Skeletal muscle satellite cell (primary cell): ENCODE measurements at regions not wholly inside any gene's neighbourhood (a gene's known extent, or its start where the extent isn't known, plus 50 kb on each side); places are given as distances from the start of the nearest gene placed in this dataset.
A peak's percentile ranks its signal among the peaks of the same experiment; 100 is the strongest.

Source experiments
- H3K27me3 ChIP-seq: 2 replicates; pipeline ENCODE4 v1.7.0; 2013; ENCODE audit warnings: low read length; ENCODE audit not compliant: control insufficient read depth, insufficient read depth
- H3K36me3 ChIP-seq: 2 replicates; pipeline ENCODE4 v1.7.0; 2013; ENCODE audit warnings: mild to moderate bottlenecking, control low read depth, low read length; ENCODE audit not compliant: insufficient read depth
- H3K4me1 ChIP-seq: 2 replicates; pipeline ENCODE4 v1.7.0; 2013; ENCODE audit warnings: low read length; ENCODE audit not compliant: control insufficient read depth, insufficient read depth
- H3K4me2 ChIP-seq: 2 replicates; pipeline ENCODE4 v1.7.0; 2013; ENCODE audit warnings: mild to moderate bottlenecking, low read length
- H3K4me3 ChIP-seq: 2 replicates; pipeline ENCODE4 v1.7.0; 2013; ENCODE audit warnings: low read length
- H3K9ac ChIP-seq: 2 replicates; pipeline ENCODE4 v1.7.0; 2013; ENCODE audit warnings: mild to moderate bottlenecking, low read depth, low read length, moderate library complexity
- H3K9me3 ChIP-seq: replicated peaks from 2 replicates; pipeline ENCODE4 v1.7.0; 2013; ENCODE audit warnings: mild to moderate bottlenecking, control low read depth, low read length

DNA sequence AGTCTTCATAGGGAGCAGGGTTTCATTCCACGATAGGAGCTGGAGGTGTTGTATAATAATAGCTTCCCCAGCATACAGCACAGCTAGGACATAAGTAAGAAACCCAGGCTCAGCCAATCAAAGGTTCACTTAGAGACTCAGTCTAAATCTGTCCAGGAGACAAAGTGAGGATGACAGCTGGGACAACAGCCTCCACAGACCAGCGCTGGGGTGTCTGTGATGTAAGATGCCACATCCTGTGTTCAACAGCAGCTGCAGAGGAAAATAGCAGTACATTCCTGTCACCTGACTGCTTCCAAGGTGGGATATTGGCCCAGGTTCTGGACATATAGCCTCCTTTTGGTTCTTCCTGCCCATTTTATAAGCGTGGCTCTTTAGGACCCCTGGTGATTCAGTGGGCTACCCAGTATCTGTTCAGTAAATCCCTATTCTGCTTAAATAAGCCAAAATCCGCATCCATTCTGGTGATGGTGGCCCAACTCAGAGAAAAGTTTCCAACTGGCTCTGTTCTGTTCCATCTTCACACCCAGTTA is 176.8 kb upstream of the SYT6 start:
- Histone ChIP-seq H3K27me3 (peaks cover 19% of the 10 kb centered on the region), H3K4me2 (peak overlapping the region; percentile 16), H3K9me3 (no peaks in the 10 kb centered on the region), H3K4me3 (no peak overlapping the region), H3K4me1 (peaks cover 14% of the 10 kb centered on the region), H3K36me3 (no peaks in the 10 kb centered on the region), H3K9ac (peak overlapping the region; percentile 68)

DNA sequence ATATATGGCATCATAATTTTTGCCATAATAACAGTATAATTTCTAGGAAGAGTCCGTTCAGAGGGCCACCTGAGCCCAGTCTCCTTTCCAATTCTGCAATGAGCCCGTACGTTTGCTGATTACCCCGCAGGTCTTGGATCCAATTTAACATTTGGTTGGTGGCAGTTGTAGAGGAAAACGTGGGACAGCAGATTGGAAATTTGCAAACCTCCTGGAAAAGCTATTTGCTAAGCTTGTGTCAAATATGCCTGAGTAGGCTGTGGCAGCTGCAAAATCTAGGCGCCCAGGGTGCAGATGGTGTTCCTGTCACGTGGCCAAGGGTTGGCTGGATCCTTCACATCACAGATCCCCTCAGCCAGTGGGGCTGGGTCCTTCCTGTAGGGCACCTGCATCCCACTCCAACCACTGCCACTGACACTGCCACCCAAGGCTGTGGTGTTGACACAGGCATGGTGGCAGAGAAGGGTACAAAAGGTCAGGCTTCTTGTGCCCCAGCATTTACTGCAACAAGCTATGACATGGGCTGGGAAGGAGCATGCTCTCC is 174.8 kb upstream of the SYT6 start:
- H3K4me1 ChIP-seq: peaks cover 14% of the 10 kb centered on the region
- H3K36me3 ChIP-seq: no peaks in the 10 kb centered on the region
- H3K9me3 ChIP-seq: no peaks in the 10 kb centered on the region
- no peak overlapping the region for H3K9ac ChIP-seq
- no peak overlapping the region for H3K4me2 ChIP-seq
- H3K27me3 ChIP-seq: peaks cover 13% of the 10 kb centered on the region
- no peak overlapping the region for H3K4me3 ChIP-seq

DNA sequence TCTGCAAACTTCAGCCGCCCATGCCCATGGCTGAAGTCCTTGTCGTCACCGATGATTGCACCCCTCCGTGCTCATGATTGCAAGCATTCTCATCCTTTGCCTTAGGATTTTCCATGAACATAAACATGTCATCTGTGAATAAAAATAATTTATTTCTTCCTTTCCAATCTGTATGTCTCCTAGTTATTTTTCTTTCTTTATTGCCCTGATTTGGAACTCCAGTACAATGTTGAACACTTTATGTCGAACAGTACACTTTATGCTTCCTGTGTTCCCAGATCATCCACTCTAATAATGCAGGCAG is 170.9 kb upstream of the SYT6 start:
- Histone ChIP-seq H3K27me3 (no peaks in the 10 kb centered on the region), H3K9ac (no peak overlapping the region), H3K36me3 (no peaks in the 10 kb centered on the region), H3K4me1 (peaks cover 26% of the 10 kb centered on the region), H3K4me2 (no peak overlapping the region), H3K4me3 (no peak overlapping the region), H3K9me3 (no peaks in the 10 kb centered on the region)

DNA sequence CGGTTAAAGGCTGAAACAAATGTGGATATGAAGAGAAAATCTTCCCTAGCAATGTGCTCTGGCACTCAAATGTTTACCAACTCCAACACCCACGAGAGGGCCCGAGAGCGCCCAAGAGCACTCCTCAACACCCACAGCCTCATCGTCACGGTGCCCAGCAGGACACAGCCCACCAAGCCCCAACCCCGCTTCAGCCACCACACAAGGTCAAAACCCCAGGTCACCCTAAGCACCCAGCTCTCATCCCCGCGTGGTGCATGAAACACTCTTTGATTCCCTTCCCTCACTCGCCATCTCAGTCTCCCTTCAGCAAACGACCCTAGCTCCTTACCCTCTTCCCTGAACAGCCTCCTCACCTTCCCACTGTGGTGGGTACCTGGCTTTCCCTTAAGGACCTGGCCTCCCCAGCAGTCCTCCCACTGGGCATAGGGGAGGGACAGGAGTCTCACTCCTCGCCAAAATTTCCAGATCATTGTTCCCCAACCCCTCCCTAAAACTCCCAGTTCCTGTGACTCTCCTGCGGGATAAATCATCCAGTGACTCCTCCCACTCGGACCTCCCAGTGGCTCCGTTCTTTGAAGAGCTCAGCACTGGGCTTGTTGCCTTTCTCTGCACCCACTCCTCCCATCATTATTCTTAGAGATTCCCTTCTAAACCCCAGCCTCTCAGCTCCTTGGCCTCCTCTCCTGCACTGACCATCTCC is 170.4 kb upstream of the SYT6 start:
- H3K4me3 ChIP-seq: no peak overlapping the region
- no peaks in the 10 kb centered on the region for H3K27me3 ChIP-seq
- H3K4me1 ChIP-seq: peaks cover 28% of the 10 kb centered on the region
- no peak overlapping the region for H3K4me2 ChIP-seq
- no peaks in the 10 kb centered on the region for H3K36me3 ChIP-seq
- no peak overlapping the region for H3K9ac ChIP-seq
- no peaks in the 10 kb centered on the region for H3K9me3 ChIP-seq

DNA sequence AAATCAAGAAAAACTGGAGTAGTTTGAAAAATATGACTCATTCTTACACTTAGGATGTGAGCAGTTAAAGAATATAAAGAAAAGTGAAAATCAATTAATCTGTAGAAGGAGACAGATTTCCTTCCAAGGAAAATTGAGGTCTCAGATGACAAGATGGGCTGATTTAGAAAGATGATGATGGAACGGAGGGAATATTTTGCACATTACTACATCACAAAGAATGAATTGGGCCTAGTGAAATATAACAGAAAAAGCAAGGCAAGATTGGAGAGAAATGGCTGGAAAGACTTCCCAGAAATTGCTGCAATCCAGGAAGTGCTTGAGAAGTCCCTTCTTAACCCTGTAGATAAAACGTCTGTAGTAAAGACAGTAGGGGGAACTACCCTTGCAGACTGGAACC is 169.1 kb upstream of the SYT6 start:
- Histone ChIP-seq H3K4me2 (no peak overlapping the region), H3K9ac (no peak overlapping the region), H3K36me3 (no peaks in the 10 kb centered on the region), H3K4me1 (peaks cover 33% of the 10 kb centered on the region), H3K4me3 (no peak overlapping the region), H3K9me3 (no peaks in the 10 kb centered on the region), H3K27me3 (no peaks in the 10 kb centered on the region)

DNA sequence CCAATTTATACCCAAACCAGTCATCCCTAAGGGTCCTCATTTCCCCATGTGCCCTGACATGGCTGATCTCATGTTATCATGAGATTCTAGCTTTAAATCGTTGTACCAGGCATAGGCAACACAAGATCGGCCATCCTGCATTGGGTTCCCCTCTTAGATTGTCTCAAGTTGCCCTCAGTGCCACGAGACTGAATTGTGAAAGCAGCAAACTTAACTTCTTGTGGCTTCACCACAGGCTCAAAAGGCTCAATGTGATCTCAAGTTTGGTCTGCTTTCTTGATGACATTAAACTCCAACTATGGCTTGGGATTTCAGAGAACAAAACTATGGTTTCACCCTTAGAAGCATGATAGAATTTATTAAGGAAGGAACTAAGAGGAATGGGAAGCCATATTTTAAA is 168.5 kb upstream of the SYT6 start:
- no peaks in the 10 kb centered on the region for H3K9me3 ChIP-seq
- H3K36me3 ChIP-seq: no peaks in the 10 kb centered on the region
- H3K9ac ChIP-seq: no peak overlapping the region
- no peak overlapping the region for H3K4me2 ChIP-seq
- peaks cover 33% of the 10 kb centered on the region for H3K4me1 ChIP-seq
- H3K27me3 ChIP-seq: no peaks in the 10 kb centered on the region
- H3K4me3 ChIP-seq: no peak overlapping the region

- H3K36me3 ChIP-seq: no peaks in the 10 kb centered on the region
- peak overlapping the region; percentile 77 for H3K9ac ChIP-seq
- no peaks in the 10 kb centered on the region for H3K27me3 ChIP-seq
- H3K4me2 ChIP-seq: peak overlapping the region; percentile 48
- peaks cover 33% of the 10 kb centered on the region for H3K4me1 ChIP-seq
- H3K4me3 ChIP-seq: no peak overlapping the region
- no peaks in the 10 kb centered on the region for H3K9me3 ChIP-seq
Measured at GRCh38 chr1:114320586-114320985, 166.9 kb upstream of the SYT6 start.

DNA sequence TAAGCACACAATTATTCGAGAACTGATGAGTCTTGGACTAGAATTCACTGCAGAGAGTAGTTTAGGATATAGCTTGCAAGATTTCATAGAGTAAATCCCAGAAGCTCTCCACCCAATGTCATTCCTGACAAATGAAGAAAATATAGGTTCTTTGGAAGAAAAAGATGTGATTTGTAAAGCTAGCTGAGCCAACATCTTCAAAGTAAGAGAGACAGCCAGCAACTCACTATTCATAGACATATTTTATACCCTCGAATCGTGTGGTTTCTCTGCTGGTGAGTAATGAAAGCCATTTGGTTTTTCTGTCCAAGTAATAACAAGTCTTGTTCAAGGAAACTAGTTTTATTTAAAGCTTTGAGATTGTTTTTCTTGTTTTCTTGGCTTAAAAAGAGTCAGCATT is 165.7 kb upstream of the SYT6 start:
- Histone ChIP-seq H3K36me3 (no peaks in the 10 kb centered on the region), H3K4me2 (peak overlapping the region; percentile 48), H3K9ac (peak overlapping the region; percentile 77), H3K9me3 (no peaks in the 10 kb centered on the region), H3K4me3 (peak overlapping the region; percentile 24), H3K27me3 (no peaks in the 10 kb centered on the region), H3K4me1 (peaks cover 33% of the 10 kb centered on the region)

GRCh38 chr1:114318961-114319360 is 165.3 kb upstream of the SYT6 start:
- no peaks in the 10 kb centered on the region for H3K27me3 ChIP-seq
- peak overlapping the region; percentile 24 for H3K4me3 ChIP-seq
- H3K9me3 ChIP-seq: no peaks in the 10 kb centered on the region
- peak overlapping the region; percentile 77 for H3K9ac ChIP-seq
- peaks cover 33% of the 10 kb centered on the region for H3K4me1 ChIP-seq
- peak overlapping the region; percentile 48 for H3K4me2 ChIP-seq
- no peaks in the 10 kb centered on the region for H3K36me3 ChIP-seq

- Histone ChIP-seq H3K36me3 (no peaks in the 10 kb centered on the region), H3K9me3 (no peaks in the 10 kb centered on the region), H3K9ac (no peak overlapping the region), H3K4me3 (no peak overlapping the region), H3K4me1 (peaks cover 25% of the 10 kb centered on the region), H3K4me2 (no peak overlapping the region), H3K27me3 (no peaks in the 10 kb centered on the region)
Measured at GRCh38 chr1:114316204-114316603, 162.5 kb upstream of the SYT6 start.

GRCh38 chr1:114315631-114316030 is 162.0 kb upstream of the SYT6 start:
- Histone ChIP-seq H3K27me3 (no peaks in the 10 kb centered on the region), H3K9me3 (no peaks in the 10 kb centered on the region), H3K9ac (no peak overlapping the region), H3K4me1 (peaks cover 20% of the 10 kb centered on the region), H3K4me2 (no peak overlapping the region), H3K36me3 (no peaks in the 10 kb centered on the region), H3K4me3 (no peak overlapping the region)

DNA sequence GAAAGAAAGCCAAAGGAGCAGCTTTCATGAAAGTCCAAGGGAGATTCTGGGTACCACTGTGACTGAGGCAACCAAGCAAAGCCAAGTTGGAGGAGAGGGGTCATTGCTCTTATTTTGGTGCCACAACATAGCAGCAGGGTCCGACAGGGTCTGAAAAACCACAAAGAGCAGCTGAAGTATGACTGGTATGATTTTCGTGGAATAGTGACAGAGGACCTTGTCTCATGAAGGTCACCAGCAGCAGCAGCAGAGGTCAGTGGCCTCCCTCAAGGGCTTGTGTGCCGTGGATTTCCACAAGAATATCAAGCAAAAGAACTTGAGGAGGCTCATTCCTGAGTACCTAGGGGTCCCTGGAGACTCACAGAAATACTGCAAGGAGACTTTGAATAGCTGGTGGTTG is 160.9 kb upstream of the SYT6 start:
- Histone ChIP-seq H3K9ac (no peak overlapping the region), H3K9me3 (no peaks in the 10 kb centered on the region), H3K27me3 (no peaks in the 10 kb centered on the region), H3K36me3 (no peaks in the 10 kb centered on the region), H3K4me3 (no peak overlapping the region), H3K4me1 (peaks cover 10% of the 10 kb centered on the region), H3K4me2 (no peak overlapping the region)
